ENCODE measurements at regions not wholly inside any gene's neighbourhood (a gene's known extent, or its start where the extent isn't known, plus 50 kb on each side); places are given as distances from the start of the nearest gene placed in this dataset.

- Histone ChIP-seq H3K36me3 (ENCODE audit: insufficient read depth, low read length) (no peaks in the 10 kb centered on the region), H3K27me3 (ENCODE audit: insufficient read depth, low read length, poor library complexity, severe bottlenecking) (no peaks in the 10 kb centered on the region), H3K4me1 (ENCODE audit: insufficient read depth, low read length) (no peaks in the 10 kb centered on the region), H3K27ac (ENCODE audit: low read depth, low read length) (no peak overlapping the region), H3K9me3 (ENCODE audit: low read length) (no peaks in the 10 kb centered on the region), H3K4me3 (ENCODE audit: low read length) (no peak overlapping the region)
- Mint-ChIP-seq H3K4me3 (no peak overlapping the region), H3K36me3 (peaks cover 0 to 2% (median 0%) of the 10 kb centered on the region in 3 donors), H3K27me3 (no peaks in the 10 kb centered on the region), H3K9me3 (peaks cover 0 to 19% (median 3%) of the 10 kb centered on the region in 5 donors), H3K27ac (no peak overlapping the region), H3K4me1 (no peaks in the 10 kb centered on the region)
- ChIA-PET POLR2A (no interaction called here), CTCF (no interaction called here)
- no peak for DNase-seq
These were observed 511.2 kb downstream of the SQOR start for GRCh38 chr15:46146002-46146401.

GRCh38 chr15:46146915-46147314 lies 512.1 kb downstream of the SQOR start:
- no peaks in the 10 kb centered on the region for H3K36me3 ChIP-seq (ENCODE audit: insufficient read depth, low read length)
- H3K27me3 ChIP-seq (ENCODE audit: insufficient read depth, low read length, poor library complexity, severe bottlenecking): no peaks in the 10 kb centered on the region
- no peak overlapping the region for H3K27ac Mint-ChIP-seq
- DNase-seq: no peak
- no peak overlapping the region for H3K4me3 ChIP-seq (ENCODE audit: low read length)
- no peaks in the 10 kb centered on the region for H3K9me3 ChIP-seq (ENCODE audit: low read length)
- CTCF ChIA-PET: no interaction called here
- H3K4me1 Mint-ChIP-seq: no peaks in the 10 kb centered on the region
- H3K36me3 Mint-ChIP-seq: peaks cover 0 to 2% (median 0%) of the 10 kb centered on the region in 3 donors
- no peaks in the 10 kb centered on the region for H3K4me1 ChIP-seq (ENCODE audit: insufficient read depth, low read length)
- H3K27ac ChIP-seq (ENCODE audit: low read depth, low read length): no peak overlapping the region
- H3K27me3 Mint-ChIP-seq: no peaks in the 10 kb centered on the region
- POLR2A ChIA-PET: no interaction called here
- H3K4me3 Mint-ChIP-seq: no peak overlapping the region
- peaks cover 0 to 19% (median 0%) of the 10 kb centered on the region in 5 donors for H3K9me3 Mint-ChIP-seq

GRCh38 chr15:46151786-46152185 lies 517.0 kb downstream of the SQOR start:
- no peaks in the 10 kb centered on the region for H3K4me1 ChIP-seq (ENCODE audit: insufficient read depth, low read length)
- Mint-ChIP-seq H3K4me3 (no peak overlapping the region), H3K27ac (no peak overlapping the region), H3K27me3 (no peaks in the 10 kb centered on the region), H3K4me1 (no peaks in the 10 kb centered on the region), H3K9me3 (peaks cover 0 to 12% (median 3%) of the 10 kb centered on the region in 5 donors), H3K36me3 (peaks cover 0 to 5% (median 0%) of the 10 kb centered on the region in 3 donors)
- no peaks in the 10 kb centered on the region for H3K27me3 ChIP-seq (ENCODE audit: insufficient read depth, low read length, poor library complexity, severe bottlenecking)
- ChIA-PET POLR2A (no interaction called here), CTCF (no interaction called here)
- H3K9me3 ChIP-seq (ENCODE audit: low read length): no peaks in the 10 kb centered on the region
- H3K36me3 ChIP-seq (ENCODE audit: insufficient read depth, low read length): no peaks in the 10 kb centered on the region
- no peak overlapping the region for H3K27ac ChIP-seq (ENCODE audit: low read depth, low read length)
- no peak overlapping the region for H3K4me3 ChIP-seq (ENCODE audit: low read length)
- no peak for DNase-seq

- no peaks in the 10 kb centered on the region for H3K27me3 Mint-ChIP-seq
- CTCF ChIA-PET: no interaction called here
These were observed 531.9 kb downstream of the SQOR start for GRCh38 chr15:46166750-46167149.

GRCh38 chr15:46170326-46170725 lies 535.5 kb downstream of the SQOR start:
- Histone ChIP-seq H3K27me3 (ENCODE audit: insufficient read depth, low read length, poor library complexity, severe bottlenecking) (no peaks in the 10 kb centered on the region), H3K27ac (ENCODE audit: low read depth, low read length) (no peak overlapping the region), H3K4me1 (ENCODE audit: insufficient read depth, low read length) (no peaks in the 10 kb centered on the region), H3K4me3 (ENCODE audit: low read length) (no peak overlapping the region), H3K36me3 (ENCODE audit: insufficient read depth, low read length) (no peaks in the 10 kb centered on the region), H3K9me3 (ENCODE audit: low read length) (no peaks in the 10 kb centered on the region)
- ChIA-PET CTCF (no interaction called here), POLR2A (no interaction called here)
- H3K36me3 Mint-ChIP-seq: no peaks in the 10 kb centered on the region
- peaks cover 0 to 25% (median 4%) of the 10 kb centered on the region in 5 donors for H3K9me3 Mint-ChIP-seq
- no peaks in the 10 kb centered on the region for H3K27me3 Mint-ChIP-seq
- no peak for DNase-seq
- no peaks in the 10 kb centered on the region for H3K4me1 Mint-ChIP-seq
- no peak overlapping the region for H3K4me3 Mint-ChIP-seq
- no peak overlapping the region for H3K27ac Mint-ChIP-seq

More at GRCh38 chr15:46166750-46167149, 531.9 kb downstream of the SQOR start:
- H3K27ac ChIP-seq (ENCODE audit: low read depth, low read length): no peak overlapping the region
- Mint-ChIP-seq H3K36me3 (no peaks in the 10 kb centered on the region), H3K4me1 (no peaks in the 10 kb centered on the region), H3K9me3 (peaks cover 8 to 40% (median 12%) of the 10 kb centered on the region in 5 donors), H3K4me3 (no peak overlapping the region), H3K27ac (no peak overlapping the region)
- no peaks in the 10 kb centered on the region for H3K27me3 ChIP-seq (ENCODE audit: insufficient read depth, low read length, poor library complexity, severe bottlenecking)
- DNase-seq: no peak
- no peaks in the 10 kb centered on the region for H3K36me3 ChIP-seq (ENCODE audit: insufficient read depth, low read length)
- no peak overlapping the region for H3K4me3 ChIP-seq (ENCODE audit: low read length)
- H3K9me3 ChIP-seq (ENCODE audit: low read length): no peaks in the 10 kb centered on the region
- POLR2A ChIA-PET: no interaction called here
- no peaks in the 10 kb centered on the region for H3K4me1 ChIP-seq (ENCODE audit: insufficient read depth, low read length)

- no peak overlapping the region for H3K4me3 Mint-ChIP-seq
- DNase-seq: no peak
- H3K36me3 ChIP-seq (ENCODE audit: insufficient read depth, low read length): no peaks in the 10 kb centered on the region
- H3K36me3 Mint-ChIP-seq: no peaks in the 10 kb centered on the region
- no peaks in the 10 kb centered on the region for H3K4me1 Mint-ChIP-seq
- H3K27me3 ChIP-seq (ENCODE audit: insufficient read depth, low read length, poor library complexity, severe bottlenecking): no peaks in the 10 kb centered on the region
- H3K9me3 ChIP-seq (ENCODE audit: low read length): no peaks in the 10 kb centered on the region
- POLR2A ChIA-PET: no interaction called here
- CTCF ChIA-PET: no interaction called here
- no peak overlapping the region for H3K27ac ChIP-seq (ENCODE audit: low read depth, low read length)
- no peaks in the 10 kb centered on the region for H3K27me3 Mint-ChIP-seq
- H3K4me1 ChIP-seq (ENCODE audit: insufficient read depth, low read length): no peaks in the 10 kb centered on the region
- H3K9me3 Mint-ChIP-seq: peaks cover 2 to 21% (median 6%) of the 10 kb centered on the region in 5 donors
- H3K27ac Mint-ChIP-seq: no peak overlapping the region
- no peak overlapping the region for H3K4me3 ChIP-seq (ENCODE audit: low read length)
These were observed 539.3 kb downstream of the SQOR start for GRCh38 chr15:46174122-46174521.

- Mint-ChIP-seq H3K4me3 (no peak overlapping the region), H3K27me3 (no peaks in the 10 kb centered on the region), H3K27ac (no peak overlapping the region), H3K36me3 (no peaks in the 10 kb centered on the region), H3K9me3 (peaks cover 2 to 11% (median 7%) of the 10 kb centered on the region in 5 donors), H3K4me1 (no peaks in the 10 kb centered on the region)
- Histone ChIP-seq H3K4me3 (ENCODE audit: low read length) (no peak overlapping the region), H3K4me1 (ENCODE audit: insufficient read depth, low read length) (no peaks in the 10 kb centered on the region), H3K36me3 (ENCODE audit: insufficient read depth, low read length) (no peaks in the 10 kb centered on the region), H3K9me3 (ENCODE audit: low read length) (no peaks in the 10 kb centered on the region), H3K27me3 (ENCODE audit: insufficient read depth, low read length, poor library complexity, severe bottlenecking) (no peaks in the 10 kb centered on the region), H3K27ac (ENCODE audit: low read depth, low read length) (no peak overlapping the region)
- no peak for DNase-seq
- ChIA-PET POLR2A (no interaction called here), CTCF (no interaction called here)
These were observed 542.4 kb downstream of the SQOR start for GRCh38 chr15:46177219-46177618.

- Histone ChIP-seq H3K27me3 (ENCODE audit: insufficient read depth, low read length, poor library complexity, severe bottlenecking) (no peaks in the 10 kb centered on the region), H3K27ac (ENCODE audit: low read depth, low read length) (no peak overlapping the region), H3K4me1 (ENCODE audit: insufficient read depth, low read length) (no peaks in the 10 kb centered on the region), H3K36me3 (ENCODE audit: insufficient read depth, low read length) (no peaks in the 10 kb centered on the region), H3K4me3 (ENCODE audit: low read length) (no peak overlapping the region), H3K9me3 (ENCODE audit: low read length) (no peaks in the 10 kb centered on the region)
- H3K27ac Mint-ChIP-seq: no peak overlapping the region
- H3K36me3 Mint-ChIP-seq: no peaks in the 10 kb centered on the region
- no peak overlapping the region for H3K4me3 Mint-ChIP-seq
- H3K9me3 Mint-ChIP-seq: peaks cover 3 to 16% (median 7%) of the 10 kb centered on the region in 5 donors
- H3K27me3 Mint-ChIP-seq: no peaks in the 10 kb centered on the region
- CTCF ChIA-PET: no interaction called here
- POLR2A ChIA-PET: no interaction called here
- DNase-seq: no peak
- H3K4me1 Mint-ChIP-seq: no peaks in the 10 kb centered on the region
These were observed 543.3 kb downstream of the SQOR start for GRCh38 chr15:46178138-46178537.

- H3K27me3 ChIP-seq (ENCODE audit: insufficient read depth, low read length, poor library complexity, severe bottlenecking): no peaks in the 10 kb centered on the region
- Mint-ChIP-seq H3K27me3 (peaks cover 0 to 3% of the 10 kb centered on the region in 2 donors), H3K4me1 (no peaks in the 10 kb centered on the region)
These were observed 572.5 kb downstream of the SQOR start for GRCh38 chr15:46207341-46207740.

More at GRCh38 chr15:46207341-46207740, 572.5 kb downstream of the SQOR start:
- Mint-ChIP-seq H3K4me3 (no peak overlapping the region), H3K27ac (no peak overlapping the region), H3K9me3 (peaks cover 0 to 9% (median 7%) of the 10 kb centered on the region in 5 donors), H3K36me3 (peaks cover 0 to 1% (median 0%) of the 10 kb centered on the region in 3 donors)
- ChIA-PET POLR2A (no interaction called here), CTCF (no interaction called here)
- DNase-seq: no peak
- no peaks in the 10 kb centered on the region for H3K4me1 ChIP-seq (ENCODE audit: insufficient read depth, low read length)
- no peak overlapping the region for H3K27ac ChIP-seq (ENCODE audit: low read depth, low read length)
- H3K4me3 ChIP-seq (ENCODE audit: low read length): no peak overlapping the region
- no peaks in the 10 kb centered on the region for H3K36me3 ChIP-seq (ENCODE audit: insufficient read depth, low read length)
- H3K9me3 ChIP-seq (ENCODE audit: low read length): no peaks in the 10 kb centered on the region

Measured in CD8-positive, alpha-beta memory T cell (primary cell).